GM21423 (cell line): ENCODE measurements at regions not wholly inside any gene's neighbourhood (a gene's known extent, or its start where the extent isn't known, plus 50 kb on each side); places are given as distances from the start of the nearest gene placed in this dataset.
"Not testable (repeated sequence)": the region's sequence is repeated elsewhere in the genome, so short reads cannot be mapped to it uniquely, and the experiment has no call there.

ENCODE experiments used
- ATAC-seq: cut with Tn5 transposase; IDR thresholded peaks from one replicate; pipeline ENCODE4 v1.9.1; 2021; ENCODE audit warnings: mild to moderate bottlenecking, moderate library complexity; ENCODE audit not compliant: unreplicated experiment

GRCh38 chr5:26563979-26564378, 474.4 kb downstream of the CDH9 start:
- no peak for ATAC-seq

- ATAC-seq = no peak
Measured at GRCh38 chr5:26553079-26553478, 485.3 kb downstream of the CDH9 start.

- ATAC-seq = no peak
Measured at GRCh38 chr5:26543987-26544386, 494.4 kb downstream of the CDH9 start.

- ATAC-seq = no peak
Measured at GRCh38 chr5:26538226-26538625, 500.2 kb downstream of the CDH9 start.

GRCh38 chr5:26535215-26535614, 503.2 kb downstream of the CDH9 start:
- no peak for ATAC-seq

- ATAC-seq = no peak
Measured at GRCh38 chr5:26530305-26530704, 508.1 kb downstream of the CDH9 start.

- no peak for ATAC-seq
Measured at GRCh38 chr5:26519245-26519644, 519.1 kb downstream of the CDH9 start.

- no peak for ATAC-seq
Measured at GRCh38 chr5:26518065-26518464, 520.3 kb downstream of the CDH9 start.

- no peak for ATAC-seq
Measured at GRCh38 chr5:26498972-26499371, 539.4 kb downstream of the CDH9 start.

GRCh38 chr5:26495437-26495836, 542.9 kb downstream of the CDH9 start:
- no peak for ATAC-seq

- no peak for ATAC-seq
Measured at GRCh38 chr5:26492906-26493459, 545.4 kb downstream of the CDH9 start.

GRCh38 chr5:26487553-26487952, 550.8 kb downstream of the CDH9 start:
- ATAC-seq = no peak

- no peak for ATAC-seq
Measured at GRCh38 chr5:26486631-26487030, 551.8 kb downstream of the CDH9 start.

GRCh38 chr5:26485146-26485860, 553.1 kb downstream of the CDH9 start:
- ATAC-seq = not testable (repeated sequence)

GRCh38 chr5:26482810-26483375, 555.5 kb downstream of the CDH9 start:
- no peak for ATAC-seq

- ATAC-seq = no peak
Measured at GRCh38 chr5:26482076-26482809, 556.1 kb downstream of the CDH9 start.

- ATAC-seq = no peak
Measured at GRCh38 chr5:26470439-26470838, 567.9 kb downstream of the CDH9 start.

GRCh38 chr5:26439121-26439520, 599.3 kb downstream of the CDH9 start:
- ATAC-seq = no peak

GRCh38 chr5:26434688-26435087, 603.7 kb downstream of the CDH9 start:
- no peak for ATAC-seq

GRCh38 chr5:26432386-26432785, 606.0 kb downstream of the CDH9 start:
- ATAC-seq = no peak

- ATAC-seq = no peak
Measured at GRCh38 chr5:26430323-26430722, 608.1 kb downstream of the CDH9 start.

GRCh38 chr5:26427281-26427680, 611.1 kb downstream of the CDH9 start:
- ATAC-seq = no peak
